ENCODE measurements at regions not wholly inside any gene's neighbourhood (a gene's known extent, or its start where the extent isn't known, plus 50 kb on each side); places are given as distances from the start of the nearest gene placed in this dataset.
A peak's percentile ranks its signal among the peaks of the same experiment; 100 is the strongest.
"Not testable (repeated sequence)": the region's sequence is repeated elsewhere in the genome, so short reads cannot be mapped to it uniquely, and the experiment has no call there.

DNA sequence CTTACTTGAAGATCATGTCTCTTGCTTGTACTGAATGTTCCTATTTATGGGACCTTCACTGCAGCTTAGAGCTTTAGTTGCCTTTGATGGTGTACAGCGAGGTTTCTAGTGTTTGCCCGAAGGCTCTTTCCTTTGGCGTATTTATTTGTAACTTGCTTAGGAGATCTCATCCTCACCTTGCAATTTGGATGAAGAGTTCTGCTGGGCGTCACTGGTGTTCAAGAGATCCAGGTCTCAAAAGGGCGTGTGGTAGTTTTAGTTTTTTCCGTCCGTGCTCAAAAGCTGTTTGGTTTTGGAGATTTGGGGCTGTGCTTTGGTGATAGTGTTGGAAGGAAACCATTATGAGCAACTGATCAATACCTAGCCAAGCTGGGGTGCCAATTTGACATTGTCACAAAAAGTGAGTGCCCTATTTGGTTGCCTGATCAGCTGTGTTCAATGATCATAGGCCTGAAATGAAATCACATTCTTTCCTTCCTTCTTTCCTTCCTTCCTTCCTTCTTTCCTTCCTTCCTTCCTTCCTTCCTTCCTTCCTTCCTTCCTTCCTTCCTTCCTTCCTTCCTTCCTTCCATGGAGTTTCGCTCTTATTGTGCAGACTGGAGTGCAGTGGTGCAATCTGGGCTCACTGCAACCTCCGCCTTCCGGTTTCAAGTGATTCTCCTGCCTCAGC is 69.7 kb upstream of the GRAMD1B start:
- no peak overlapping the region for H3K4me3 Mint-ChIP-seq
- H3K4me1 Mint-ChIP-seq (ENCODE audit: low read depth in 2 of 2), result peaks cover 5 to 12% of the 10 kb centered on the region in 2 donors
- no peaks in the 10 kb centered on the region for H3K9me3 Mint-ChIP-seq
- peaks cover 31 to 67% of the 10 kb centered on the region in 2 donors for H3K27me3 Mint-ChIP-seq
- no peaks in the 10 kb centered on the region for H3K36me3 Mint-ChIP-seq (ENCODE audit: insufficient read depth)
- H3K27ac Mint-ChIP-seq, result no peak overlapping the region
- ATAC-seq (replicated peaks) (no peak), DNase-seq (no peak)

DNA sequence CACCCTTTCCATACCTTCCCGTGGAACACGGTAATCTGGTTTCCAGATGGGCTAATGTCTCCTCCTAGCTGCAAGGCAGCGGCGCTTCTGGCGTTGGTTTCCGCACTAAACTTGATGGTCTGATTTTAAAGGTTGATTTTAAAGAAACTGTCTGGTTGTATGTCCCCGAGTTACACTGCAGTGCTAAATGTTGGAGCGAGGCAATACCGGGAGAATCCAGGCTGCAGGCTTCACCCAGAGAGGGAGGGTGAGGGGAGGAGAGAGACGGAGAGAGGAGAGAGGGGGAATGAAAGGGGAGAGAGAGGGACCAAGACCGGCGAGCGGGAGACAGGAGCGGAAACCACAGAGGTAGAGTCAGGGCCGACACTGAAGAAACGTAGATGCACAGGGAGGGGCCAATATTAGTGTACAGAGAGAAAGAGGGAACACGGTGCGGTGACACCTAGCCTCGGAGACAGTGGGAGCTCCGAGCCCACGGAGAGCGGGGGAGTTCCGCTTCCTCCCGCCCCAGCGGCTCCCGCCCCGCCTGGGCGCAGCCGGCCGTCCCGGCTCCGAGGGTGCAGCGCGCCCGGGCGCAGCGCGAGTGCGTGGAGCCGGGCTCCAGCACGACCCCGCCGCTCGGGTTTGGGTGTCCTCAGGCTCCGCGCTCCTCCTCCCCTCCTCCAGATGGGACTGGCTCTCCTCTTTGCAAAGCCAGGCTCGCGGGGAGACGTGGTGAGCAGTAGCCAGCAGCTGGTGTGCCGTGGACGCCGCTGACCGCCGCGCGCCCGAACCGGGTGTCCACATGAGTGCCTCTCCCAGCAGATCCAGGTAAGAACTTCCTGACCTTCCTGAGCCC is 71.9 kb upstream of the GRAMD1B start:
- ATAC-seq (replicated peaks) (peak; percentile 74), DNase-seq (no peak)
- peaks cover 5 to 12% of the 10 kb centered on the region in 2 donors for H3K4me1 Mint-ChIP-seq (ENCODE audit: low read depth in 2 of 2)
- H3K27me3 Mint-ChIP-seq, result peaks cover 32 to 72% of the 10 kb centered on the region in 2 donors
- H3K9me3 Mint-ChIP-seq, result no peaks in the 10 kb centered on the region
- H3K36me3 Mint-ChIP-seq (ENCODE audit: insufficient read depth), result no peaks in the 10 kb centered on the region
- peak overlapping the region; percentile 79 to 83 for H3K4me3 Mint-ChIP-seq
- H3K27ac Mint-ChIP-seq, result peak overlapping the region; percentile 4 to 48

DNA sequence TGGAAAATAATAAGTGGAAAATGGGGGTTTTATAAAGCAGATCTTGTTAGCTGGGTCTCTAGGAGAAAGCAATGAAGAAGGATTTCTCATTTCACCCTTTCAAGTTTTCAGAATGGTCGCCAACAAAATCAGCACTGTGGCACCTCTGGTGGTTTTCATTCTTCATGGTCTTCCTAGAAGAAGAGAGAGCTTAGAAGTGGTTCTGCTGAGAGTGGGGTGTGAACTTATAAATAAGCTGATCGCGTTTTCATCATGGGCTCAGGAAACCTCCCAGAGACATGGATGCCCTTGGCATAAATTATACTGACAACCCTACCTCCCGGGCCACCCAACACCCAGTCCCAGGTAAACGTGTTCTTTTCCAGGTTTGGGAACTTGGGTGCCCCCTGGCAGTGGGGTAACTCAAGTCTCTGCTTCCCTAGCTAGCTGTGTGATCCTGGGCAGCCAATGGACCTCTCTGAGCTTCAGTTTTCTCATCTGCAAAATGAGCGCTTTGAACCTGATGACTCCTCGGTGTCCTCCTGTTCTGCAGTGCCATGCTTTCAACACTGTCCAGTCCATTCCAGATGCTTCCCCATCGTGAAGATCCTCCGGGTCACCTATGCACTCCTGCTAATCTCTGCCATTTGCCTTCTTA is 72.6 kb upstream of the GRAMD1B start:
- Mint-ChIP-seq H3K9me3 (no peaks in the 10 kb centered on the region), H3K4me1 (ENCODE audit: low read depth in 2 of 2) (peaks cover 5 to 12% of the 10 kb centered on the region in 2 donors), H3K27me3 (peaks cover 39 to 72% of the 10 kb centered on the region in 2 donors), H3K4me3 (peak overlapping the region; percentile 79 to 83), H3K27ac (peak overlapping the region; percentile 4 to 48), H3K36me3 (ENCODE audit: insufficient read depth) (no peaks in the 10 kb centered on the region)
- no peak for ATAC-seq (replicated peaks)
- no peak for DNase-seq

DNA sequence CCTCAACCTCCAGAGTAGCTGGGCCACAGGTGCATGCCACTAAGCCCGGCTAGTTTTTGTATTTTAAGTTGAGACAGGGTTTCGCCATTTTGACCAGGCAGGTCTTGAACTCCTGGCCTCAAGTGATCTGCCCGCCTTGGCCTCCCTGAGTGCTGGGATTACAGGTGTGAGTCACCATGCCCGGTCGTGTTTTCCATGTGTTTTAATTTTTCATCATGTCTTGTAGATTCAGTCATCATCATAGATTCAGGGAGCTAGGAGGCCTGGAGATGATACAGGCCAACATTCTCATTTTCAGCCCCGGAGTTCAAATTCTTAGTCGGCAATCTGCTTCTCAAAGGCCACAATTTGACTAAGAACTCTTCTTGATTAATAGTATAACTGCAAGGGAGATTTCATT is 73.5 kb upstream of the GRAMD1B start:
- peak overlapping the region in 1 of 2 donors; percentile 31 for H3K4me3 Mint-ChIP-seq
- no peak overlapping the region for H3K27ac Mint-ChIP-seq
- H3K9me3 Mint-ChIP-seq, result no peaks in the 10 kb centered on the region
- peaks cover 5 to 12% of the 10 kb centered on the region in 2 donors for H3K4me1 Mint-ChIP-seq (ENCODE audit: low read depth in 2 of 2)
- ATAC-seq (replicated peaks) (no peak), DNase-seq (no peak)
- no peaks in the 10 kb centered on the region for H3K36me3 Mint-ChIP-seq (ENCODE audit: insufficient read depth)
- H3K27me3 Mint-ChIP-seq, result peaks cover 43 to 70% of the 10 kb centered on the region in 2 donors

DNA sequence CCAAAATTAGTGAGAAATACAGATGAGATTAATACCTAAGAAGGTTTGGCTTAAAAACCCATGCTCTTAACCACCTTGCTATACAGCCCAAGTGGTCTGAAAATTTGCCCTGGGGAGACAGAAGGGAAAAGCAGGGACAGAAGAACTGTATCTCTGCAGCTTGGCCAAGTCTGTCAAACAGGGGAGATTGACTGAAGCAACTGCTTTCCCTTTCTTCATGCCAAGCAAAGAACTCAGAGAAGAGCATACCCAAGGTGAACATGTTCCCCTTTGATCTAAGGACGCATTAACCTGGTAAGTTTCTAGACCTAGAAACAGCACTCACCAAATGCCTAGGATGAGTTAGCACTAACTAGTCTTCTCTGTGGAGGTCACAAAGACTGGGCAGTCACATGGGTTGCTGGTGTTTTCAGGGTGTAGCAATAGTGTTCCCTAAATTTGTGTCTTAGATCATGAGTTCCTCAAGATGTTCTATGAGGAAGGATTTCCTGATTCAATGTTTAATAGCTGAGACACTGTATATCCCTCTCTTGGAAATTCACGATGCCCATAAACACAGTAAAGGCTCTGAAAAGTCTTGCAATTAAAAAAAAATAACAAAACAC is 75.6 kb upstream of the GRAMD1B start:
- H3K4me3 Mint-ChIP-seq, result no peak overlapping the region
- peaks cover 5 to 12% of the 10 kb centered on the region in 2 donors for H3K4me1 Mint-ChIP-seq (ENCODE audit: low read depth in 2 of 2)
- DNase-seq (no peak), ATAC-seq (replicated peaks) (no peak)
- peaks cover 32 to 72% of the 10 kb centered on the region in 2 donors for H3K27me3 Mint-ChIP-seq
- no peaks in the 10 kb centered on the region for H3K9me3 Mint-ChIP-seq
- no peaks in the 10 kb centered on the region for H3K36me3 Mint-ChIP-seq (ENCODE audit: insufficient read depth)
- H3K27ac Mint-ChIP-seq, result no peak overlapping the region

DNA sequence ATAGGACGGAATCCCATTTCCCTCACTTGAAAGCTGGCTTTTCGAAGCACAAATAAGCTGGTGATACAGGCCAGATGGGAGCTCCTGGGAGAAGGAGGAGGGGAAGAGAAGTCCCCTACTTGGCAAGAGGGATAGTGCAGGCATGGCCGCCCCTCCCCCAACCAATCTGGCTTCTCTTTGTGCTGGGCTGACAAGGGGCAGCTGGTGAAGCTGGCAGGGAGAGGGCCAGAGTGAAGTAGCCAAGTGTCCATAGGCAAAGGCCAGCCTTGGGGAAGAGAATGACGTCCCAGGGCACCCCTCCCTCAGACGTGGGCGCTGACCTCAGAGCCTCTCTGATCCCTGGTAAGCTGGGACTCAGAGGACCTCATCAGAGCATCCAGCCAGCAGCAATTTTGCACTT is 78.7 kb upstream of the GRAMD1B start:
- H3K9me3 Mint-ChIP-seq, result no peaks in the 10 kb centered on the region
- no peaks in the 10 kb centered on the region for H3K4me1 Mint-ChIP-seq (ENCODE audit: low read depth in 2 of 2)
- no peak overlapping the region for H3K27ac Mint-ChIP-seq
- H3K36me3 Mint-ChIP-seq (ENCODE audit: insufficient read depth), result no peaks in the 10 kb centered on the region
- DNase-seq (no peak), ATAC-seq (replicated peaks) (no peak)
- no peak overlapping the region for H3K4me3 Mint-ChIP-seq
- peaks cover 26 to 60% of the 10 kb centered on the region in 2 donors for H3K27me3 Mint-ChIP-seq

DNA sequence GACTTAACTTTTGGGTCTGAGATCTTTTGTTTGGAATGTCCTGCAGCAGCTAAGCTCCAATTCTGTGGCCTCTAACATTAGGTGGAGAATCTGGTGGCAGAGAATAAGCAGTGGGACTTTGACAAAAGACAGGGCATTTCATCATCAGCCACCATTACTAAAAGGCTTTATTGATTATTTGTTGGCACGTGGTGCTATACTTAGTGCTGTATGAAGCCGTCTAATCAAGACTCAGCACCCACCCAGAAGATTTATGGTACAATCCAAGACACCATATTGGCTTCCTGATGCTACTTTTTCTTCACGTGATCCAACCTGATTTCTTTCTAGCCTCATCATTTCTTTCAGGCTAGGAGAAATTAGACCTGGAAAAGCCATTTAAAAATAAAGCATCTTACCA is 80.7 kb upstream of the GRAMD1B start:
- ATAC-seq (replicated peaks) (no peak), DNase-seq (no peak)
- H3K4me1 Mint-ChIP-seq (ENCODE audit: low read depth in 2 of 2), result no peaks in the 10 kb centered on the region
- no peak overlapping the region for H3K4me3 Mint-ChIP-seq
- peaks cover 25 to 53% of the 10 kb centered on the region in 2 donors for H3K27me3 Mint-ChIP-seq
- no peaks in the 10 kb centered on the region for H3K36me3 Mint-ChIP-seq (ENCODE audit: insufficient read depth)
- no peak overlapping the region for H3K27ac Mint-ChIP-seq
- H3K9me3 Mint-ChIP-seq, result no peaks in the 10 kb centered on the region

DNA sequence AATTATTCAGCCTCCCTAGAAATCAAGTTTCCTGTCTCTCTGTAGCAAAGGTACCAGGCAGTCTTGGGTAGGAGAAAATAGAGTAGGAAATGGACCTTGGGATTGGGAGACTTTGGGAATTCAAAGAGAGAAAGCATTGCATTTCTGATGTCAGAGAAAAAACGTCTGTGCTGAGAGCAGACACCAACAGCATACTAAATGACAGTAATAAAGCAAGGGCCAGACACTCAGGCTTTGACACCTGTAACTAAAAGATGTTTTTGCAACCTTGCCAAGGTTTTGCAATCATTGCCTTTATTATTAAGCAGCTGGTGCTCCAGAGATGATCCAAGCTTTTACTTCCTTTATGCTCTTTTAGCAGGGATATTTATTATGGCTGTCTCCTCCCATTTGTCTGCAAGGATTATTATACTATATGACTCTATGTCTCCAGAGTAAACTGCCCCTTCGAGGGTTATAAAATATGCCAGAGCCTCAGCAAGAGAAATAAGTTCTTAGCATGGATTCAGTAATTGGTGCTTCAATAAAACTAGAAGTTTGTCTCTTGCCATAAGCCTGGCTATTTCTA is 85.2 kb upstream of the GRAMD1B start:
- H3K36me3 Mint-ChIP-seq (ENCODE audit: insufficient read depth), result no peaks in the 10 kb centered on the region
- no peaks in the 10 kb centered on the region for H3K9me3 Mint-ChIP-seq

DNA sequence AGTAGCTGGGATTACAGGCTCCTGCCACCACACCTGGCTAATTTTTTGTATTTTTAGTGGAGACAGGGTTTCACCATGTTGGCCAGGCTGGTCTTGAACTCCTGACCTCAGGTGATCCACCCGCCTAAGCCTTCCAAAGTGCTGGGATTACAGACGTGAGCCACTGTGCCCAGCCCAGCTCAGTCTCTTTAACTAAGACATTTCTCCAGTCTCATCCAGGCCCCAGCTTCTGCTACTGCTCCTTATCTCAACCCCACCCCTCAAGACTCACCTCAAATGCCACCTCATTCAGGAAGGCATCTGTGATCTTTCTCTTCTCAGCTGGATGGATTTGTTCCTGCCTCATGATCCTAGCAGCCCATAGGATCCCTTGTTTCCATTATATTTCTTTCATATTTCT is 85.9 kb upstream of the GRAMD1B start:
- not testable (repeated sequence) for H3K27ac Mint-ChIP-seq; H3K36me3 Mint-ChIP-seq (ENCODE audit: insufficient read depth); ATAC-seq (replicated peaks); H3K4me1 Mint-ChIP-seq (ENCODE audit: low read depth in 2 of 2); H3K4me3 Mint-ChIP-seq; DNase-seq; H3K9me3 Mint-ChIP-seq
- peaks cover 9 to 15% of the 10 kb centered on the region in 2 donors for H3K27me3 Mint-ChIP-seq

More for the DNA sequence above, 85.2 kb upstream of the GRAMD1B start:
- no peak overlapping the region for H3K4me3 Mint-ChIP-seq
- DNase-seq (no peak), ATAC-seq (replicated peaks) (no peak)
- no peaks in the 10 kb centered on the region for H3K4me1 Mint-ChIP-seq (ENCODE audit: low read depth in 2 of 2)
- H3K27ac Mint-ChIP-seq, result no peak overlapping the region
- peaks cover 11 to 21% of the 10 kb centered on the region in 2 donors for H3K27me3 Mint-ChIP-seq

DNA sequence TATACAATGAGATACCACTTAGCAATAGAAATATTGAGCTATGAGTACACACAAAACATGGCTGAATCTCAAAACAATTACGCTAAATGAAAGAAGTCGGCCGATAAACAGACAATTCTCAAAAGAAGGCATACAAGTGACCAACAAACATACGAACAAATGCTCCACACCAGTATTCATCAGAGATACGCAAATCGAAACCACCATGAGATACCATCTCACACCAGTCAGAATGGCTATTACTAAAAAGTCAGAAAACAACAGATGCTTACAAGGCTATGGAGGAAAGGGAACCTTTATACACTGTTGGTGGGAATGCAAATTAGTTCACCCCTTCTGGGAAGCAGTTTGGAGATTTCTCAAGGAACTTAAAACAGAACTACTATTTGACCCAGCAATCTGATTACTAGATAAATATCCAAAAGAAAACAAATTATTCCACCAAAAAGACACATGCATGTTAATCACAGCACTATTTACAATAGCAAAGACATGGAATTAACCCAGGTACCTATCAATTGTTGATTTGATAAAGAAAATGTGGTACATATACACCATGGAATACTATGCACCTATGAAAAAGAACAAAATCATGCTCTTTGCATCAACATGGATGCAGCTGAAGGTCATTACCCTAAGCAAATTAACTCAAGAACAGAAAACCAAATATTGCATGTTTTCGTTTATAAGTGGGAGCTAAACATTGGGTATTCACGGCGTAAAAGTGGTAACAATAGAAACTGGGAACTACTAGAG is 90.9 kb upstream of the GRAMD1B start:
- no peaks in the 10 kb centered on the region for H3K36me3 Mint-ChIP-seq (ENCODE audit: insufficient read depth)
- ATAC-seq (replicated peaks), result no peak
- no peak for DNase-seq
- H3K27ac Mint-ChIP-seq, result no peak overlapping the region
- H3K9me3 Mint-ChIP-seq, result no peaks in the 10 kb centered on the region
- peaks cover 6 to 9% of the 10 kb centered on the region in 2 donors for H3K27me3 Mint-ChIP-seq
- H3K4me1 Mint-ChIP-seq (ENCODE audit: low read depth in 2 of 2), result no peaks in the 10 kb centered on the region
- no peak overlapping the region for H3K4me3 Mint-ChIP-seq

DNA sequence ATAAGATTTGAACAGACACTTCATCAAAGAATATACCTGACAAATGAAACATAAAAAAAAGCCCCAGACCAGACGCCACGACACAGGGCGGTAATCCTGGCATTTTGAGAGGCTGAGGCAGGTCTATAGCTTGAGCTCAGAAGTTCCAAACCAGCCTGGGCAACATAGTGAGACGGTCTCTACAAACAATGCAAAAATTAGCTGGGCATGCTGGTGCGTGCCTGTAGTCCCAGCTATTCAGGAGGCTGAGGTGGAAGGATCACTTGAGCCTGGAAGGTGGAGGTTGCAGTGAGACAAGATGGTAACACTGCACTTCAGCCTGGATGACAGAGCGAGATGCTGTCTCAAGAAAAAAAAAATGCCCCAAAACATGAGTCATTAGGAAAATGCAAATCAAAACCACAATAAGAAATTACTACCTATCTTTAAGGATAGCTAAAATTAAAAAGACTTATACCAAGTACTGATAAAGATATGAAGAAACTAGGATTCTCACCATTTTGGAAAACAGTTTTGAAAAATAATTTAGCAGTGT is 91.7 kb upstream of the GRAMD1B start:
- H3K4me3 Mint-ChIP-seq, result no peak overlapping the region
- H3K27me3 Mint-ChIP-seq, result peaks cover 6 to 9% of the 10 kb centered on the region in 2 donors
- ATAC-seq (replicated peaks), result no peak

DNA sequence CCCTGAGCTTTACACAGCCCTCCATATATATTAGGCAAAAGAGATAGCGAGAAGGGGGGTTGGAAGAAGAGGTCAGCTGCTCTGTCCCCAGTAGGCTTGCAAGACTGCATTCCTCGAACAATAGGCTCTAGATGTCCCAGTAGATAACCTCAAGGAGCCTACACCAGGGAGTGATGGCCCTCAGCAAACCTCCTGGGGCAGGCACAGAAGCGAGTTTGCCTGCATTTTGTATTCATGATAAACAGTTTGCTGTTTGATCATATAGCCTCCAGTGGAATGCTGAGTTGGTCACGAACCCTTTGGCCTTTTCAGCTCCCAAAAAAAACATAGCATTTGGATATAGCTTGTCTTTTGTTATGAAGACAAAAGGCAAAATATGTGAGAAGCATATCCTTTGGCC is 95.1 kb upstream of the GRAMD1B start:
- Mint-ChIP-seq H3K9me3 (no peaks in the 10 kb centered on the region), H3K36me3 (ENCODE audit: insufficient read depth) (no peaks in the 10 kb centered on the region), H3K4me1 (ENCODE audit: low read depth in 2 of 2) (no peaks in the 10 kb centered on the region), H3K4me3 (no peak overlapping the region), H3K27ac (no peak overlapping the region), H3K27me3 (peaks cover 6 to 9% of the 10 kb centered on the region in 2 donors)
- DNase-seq, result no peak
- no peak for ATAC-seq (replicated peaks)

More for the DNA sequence above, 91.7 kb upstream of the GRAMD1B start:
- Mint-ChIP-seq H3K27ac (no peak overlapping the region), H3K4me1 (ENCODE audit: low read depth in 2 of 2) (no peaks in the 10 kb centered on the region), H3K36me3 (ENCODE audit: insufficient read depth) (no peaks in the 10 kb centered on the region), H3K9me3 (no peaks in the 10 kb centered on the region)
- DNase-seq, result no peak

Data from effector memory CD8-positive, alpha-beta T cell (primary cell).